ENCODE measurements at regions not wholly inside any gene's neighbourhood (a gene's known extent, or its start where the extent isn't known, plus 50 kb on each side); places are given as distances from the start of the nearest gene placed in this dataset.
A peak's percentile ranks its signal among the peaks of the same experiment; 100 is the strongest.

DNA sequence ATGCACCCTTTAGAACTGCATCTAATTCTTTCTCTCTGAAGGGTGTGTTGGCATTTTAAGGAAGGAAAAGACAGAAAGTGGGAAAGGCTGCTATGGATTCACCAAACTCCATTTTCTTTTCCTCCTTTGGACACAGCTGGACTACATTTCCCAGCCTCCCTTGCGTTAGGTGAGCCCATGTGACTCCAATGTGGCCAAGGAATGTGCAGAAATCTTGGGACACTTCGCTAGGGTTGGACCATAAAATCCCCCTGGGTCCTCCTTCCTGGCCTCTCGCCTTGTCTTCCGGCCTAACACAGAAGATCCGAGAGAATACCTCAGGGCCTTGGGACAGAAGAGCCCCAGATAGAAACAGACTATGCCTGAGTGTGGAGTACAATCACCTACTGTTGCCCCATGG, 56.3 kb downstream of the ABCC12 start:
- H3K4me2 ChIP-seq (ENCODE audit: low read depth, low read length) = no peak overlapping the region
- in situ Hi-C loops (cut with HindIII; ENCODE audit: extremely low pct_ligation_motif_present, low pct_unique_long_range_greater_than_20kb) (no loop called here), intact Hi-C loops (cut with micrococcal nuclease; ENCODE audit: unreplicated experiment) (no loop called here)
- ChIA-PET POLR2A (no interaction called here), CTCF (ENCODE audit: low intra/inter-chr PET ratio, low total read pairs) (no interaction called here)
- FAIRE-seq = no peak
- TF ChIP-seq ZNF598 (CRISPR knock-in tag; IDR thresholded peaks at IDR 0.05; ENCODE audit: borderline replicate concordance) = no peak
- TF ChIP-seq THAP11 (CRISPR knock-in tag; IDR thresholded peaks at IDR 0.05) = peak; percentile 92
- TF ChIP-seq, protein P1, sequence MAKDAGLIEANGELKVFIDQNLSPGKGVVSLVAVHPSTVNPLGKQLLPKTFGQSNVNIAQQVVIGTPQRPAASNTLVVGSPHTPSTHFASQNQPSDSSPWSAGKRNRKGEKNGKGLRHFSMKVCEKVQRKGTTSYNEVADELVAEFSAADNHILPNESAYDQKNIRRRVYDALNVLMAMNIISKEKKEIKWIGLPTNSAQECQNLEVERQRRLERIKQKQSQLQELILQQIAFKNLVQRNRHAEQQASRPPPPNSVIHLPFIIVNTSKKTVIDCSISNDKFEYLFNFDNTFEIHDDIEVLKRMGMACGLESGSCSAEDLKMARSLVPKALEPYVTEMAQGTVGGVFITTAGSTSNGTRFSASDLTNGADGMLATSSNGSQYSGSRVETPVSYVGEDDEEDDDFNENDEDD (CRISPR knock-in tag; IDR thresholded peaks at IDR 0.05; ENCODE audit: borderline replicate concordance) = no peak
- TF ChIP-seq HCFC1 (IDR thresholded peaks at IDR 0.05; ENCODE audit: low read depth, low read length) = peak; percentile 31; the same call in 1 of the 2 replicates
- TF ChIP-seq ZNF143 (CRISPR knock-in tag; IDR thresholded peaks at IDR 0.05) = peak; percentile 85
- TF ChIP-seq, protein P2, sequence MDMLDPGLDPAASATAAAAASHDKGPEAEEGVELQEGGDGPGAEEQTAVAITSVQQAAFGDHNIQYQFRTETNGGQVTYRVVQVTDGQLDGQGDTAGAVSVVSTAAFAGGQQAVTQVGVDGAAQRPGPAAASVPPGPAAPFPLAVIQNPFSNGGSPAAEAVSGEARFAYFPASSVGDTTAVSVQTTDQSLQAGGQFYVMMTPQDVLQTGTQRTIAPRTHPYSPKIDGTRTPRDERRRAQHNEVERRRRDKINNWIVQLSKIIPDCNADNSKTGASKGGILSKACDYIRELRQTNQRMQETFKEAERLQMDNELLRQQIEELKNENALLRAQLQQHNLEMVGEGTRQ (IDR thresholded peaks at IDR 0.05; ENCODE audit: low read depth, low read length) = no peak; the same call in 1 of the 2 replicates
- TF ChIP-seq, protein P2 (CRISPR knock-in tag; IDR thresholded peaks at IDR 0.05; ENCODE audit: borderline replicate concordance) = peak; percentile 58; the same call in 1 of the 2 replicates
- TF ChIP-seq NR3C1 (CRISPR knock-in tag; IDR thresholded peaks at IDR 0.05) = no peak
- WGBS (ENCODE audit: low lambda C conversion rate) = 59% methylated on average over 5 of the region's 5 CpGs
- no peak overlapping the region for H3K4me3 ChIP-seq (replicated peaks in 1 of 3; ENCODE audit: insufficient read depth in 1 of 3, low read depth in 2 of 3, low read length in 3 of 3)
- peaks cover 14% of the 10 kb centered on the region; the same call in 1 of the 2 replicates for H3K4me1 ChIP-seq (ENCODE audit: insufficient read depth, low read length)
- DNase-seq (ENCODE audit: low spot score) = no peak
- H3K79me2 ChIP-seq (ENCODE audit: insufficient read depth, low read length) = no peaks in the 10 kb centered on the region
- no TSS peak for BruUV-seq (replicated peaks)
- no peaks in the 10 kb centered on the region for H3K36me3 ChIP-seq (replicated peaks in 1 of 2; ENCODE audit: control insufficient read depth in 1 of 2, insufficient read depth in 2 of 2, low read length in 2 of 2)
- no peak overlapping the region for H3K27ac ChIP-seq (ENCODE audit: extremely low read length, insufficient read depth, low read length)
- H2AFZ ChIP-seq (ENCODE audit: low read length) = no peak overlapping the region
- no peak overlapping the region for H3K9ac ChIP-seq (ENCODE audit: insufficient read depth, low read depth, low read length)
- ATAC-seq = no peak
- no peaks in the 10 kb centered on the region for H3K9me3 ChIP-seq (ENCODE audit: low read length)
- peaks cover 0 to 17% of the 10 kb centered on the region in 2 experiments; a peak in 2 of 5 replicates for H3K27me3 ChIP-seq (ENCODE audit: control insufficient read depth in 1 of 2, insufficient read depth in 2 of 2, low read length in 2 of 2)
- H4K20me1 ChIP-seq (ENCODE audit: insufficient read depth, low read length) = no peaks in the 10 kb centered on the region
